ENCODE measurements at regions not wholly inside any gene's neighbourhood (a gene's known extent, or its start where the extent isn't known, plus 50 kb on each side); places are given as distances from the start of the nearest gene placed in this dataset.

- H3K36me3 ChIP-seq (ENCODE audit: control insufficient read depth, insufficient read depth, low read length): no peaks in the 10 kb centered on the region
- no TSS peak for BruUV-seq (replicated peaks)
- no peaks in the 10 kb centered on the region for H3K4me1 ChIP-seq (replicated peaks in 1 of 2; ENCODE audit: control insufficient read depth in 2 of 2, insufficient read depth in 2 of 2, low read length in 2 of 2)
- no peaks in the 10 kb centered on the region for H3K79me2 ChIP-seq (ENCODE audit: control insufficient read depth, insufficient read depth, low read length)
- no peak overlapping the region for H3K27ac ChIP-seq (ENCODE audit: extremely low read depth, low read depth, low read length)
- intact Hi-C loops (cut with micrococcal nuclease) (no loop called here), in situ Hi-C loops (cut with MboI) (no loop called here)
- 0% methylated on average over 1 of the region's 1 CpG for WGBS (ENCODE audit: insufficient coverage, low coverage, missing lambda C conversion rate)
- H3K27me3 ChIP-seq (ENCODE audit: control insufficient read depth in 2 of 2, insufficient read depth in 2 of 2, low read length in 2 of 2): no peaks in the 10 kb centered on the region
- DNase-seq (ENCODE audit: extremely low read depth in 1 of 4, low spot score in 3 of 4) (no peak), FAIRE-seq (no peak), ATAC-seq (no peak)
- no peak overlapping the region for H3K4me3 ChIP-seq
- no peak overlapping the region for H3K9ac ChIP-seq (ENCODE audit: insufficient read depth in 1 of 2, low read depth in 2 of 2, low read length in 2 of 2)
- H4K20me1 ChIP-seq (replicated peaks; ENCODE audit: control insufficient read depth, insufficient read depth, low read length): no peaks in the 10 kb centered on the region
- ChIA-PET POLR2A (no interaction called here), CTCF (ENCODE audit: low intra/inter-chr PET ratio) (no interaction called here)
- H3K9me1 ChIP-seq (ENCODE audit: control insufficient read depth, insufficient read depth, low read length): no peaks in the 10 kb centered on the region
- H3K4me2 ChIP-seq (ENCODE audit: insufficient read depth, low read length): no peak overlapping the region
- no peak overlapping the region for H2AFZ ChIP-seq (ENCODE audit: low read depth, low read length)
- H3K9me3 ChIP-seq (replicated peaks; ENCODE audit: control insufficient read depth, insufficient read depth, low read depth, low read length): 0 out of 2 replicates have a peak, but pooled peaks cover 1% of the 10 kb centered on the region
- peak; percentile 95 for TF ChIP-seq PCBP2 (IDR thresholded peaks at IDR 0.05; ENCODE audit: low read depth, low read length, poor library complexity, severe bottlenecking)
- no peak for TF ChIP-seq PHB2 (IDR thresholded peaks at IDR 0.05; ENCODE audit: low read depth)
- no peak for TF ChIP-seq ZBTB9 (CRISPR knock-in tag; IDR thresholded peaks at IDR 0.05)
- TF ChIP-seq DDX20 (tag; IDR thresholded peaks at IDR 0.05; ENCODE audit: low read depth): no peak
- TF ChIP-seq TCF15 (CRISPR knock-in tag; IDR thresholded peaks at IDR 0.05): no peak
- no peak for TF ChIP-seq NR2C2 (CRISPR knock-in tag; IDR thresholded peaks at IDR 0.05)
- TF ChIP-seq NR2C2 (tag; IDR thresholded peaks at IDR 0.05): no peak
- TF ChIP-seq ZBTB5 (IDR thresholded peaks at IDR 0.05): no peak
- TF ChIP-seq SIRT6 (IDR thresholded peaks at IDR 0.05; ENCODE audit: low read depth, low read length): no peak
- no peak for TF ChIP-seq SMARCB1 (IDR thresholded peaks at IDR 0.05; ENCODE audit: insufficient read length, low read depth)
- no peak for TF ChIP-seq ZBED1 (IDR thresholded peaks at IDR 0.05)
- no peak for TF ChIP-seq HLTF (IDR thresholded peaks at IDR 0.05)
- no peak for TF ChIP-seq NEUROD1 (IDR thresholded peaks at IDR 0.05; ENCODE audit: borderline replicate concordance, low read depth, low read length, partially characterized antibody)
- no peak for TF ChIP-seq MCM5 (IDR thresholded peaks at IDR 0.05; ENCODE audit: low read depth)
- no peak for TF ChIP-seq CGGBP1 (CRISPR knock-in tag; IDR thresholded peaks at IDR 0.05)
- no peak for TF ChIP-seq ZNF644 (tag; IDR thresholded peaks at IDR 0.05; ENCODE audit: low read depth)
- TF ChIP-seq PURB (CRISPR knock-in tag; IDR thresholded peaks at IDR 0.05; ENCODE audit: low read depth): no peak
- peak; percentile 94 for TF ChIP-seq HNRNPK (IDR thresholded peaks at IDR 0.05; ENCODE audit: low read depth, low read length, poor library complexity, severe bottlenecking)
- TF ChIP-seq STAT5B (CRISPR knock-in tag; IDR thresholded peaks at IDR 0.05): no peak
- no peak for TF ChIP-seq GABPB1 (CRISPR knock-in tag; IDR thresholded peaks at IDR 0.05)
- no peak for TF ChIP-seq ZNF561 (CRISPR knock-in tag; conservative IDR thresholded peaks at IDR 0.05)
- TF ChIP-seq PCBP1 (IDR thresholded peaks at IDR 0.05; ENCODE audit: low read depth, low read length, poor library complexity, severe bottlenecking): peak; percentile 92
These were observed 180.0 kb upstream of the GIMD1 start for GRCh38 chr4:106548446-106549044.
